ENCODE measurements at regions not wholly inside any gene's neighbourhood (a gene's known extent, or its start where the extent isn't known, plus 50 kb on each side); places are given as distances from the start of the nearest gene placed in this dataset.

DNA sequence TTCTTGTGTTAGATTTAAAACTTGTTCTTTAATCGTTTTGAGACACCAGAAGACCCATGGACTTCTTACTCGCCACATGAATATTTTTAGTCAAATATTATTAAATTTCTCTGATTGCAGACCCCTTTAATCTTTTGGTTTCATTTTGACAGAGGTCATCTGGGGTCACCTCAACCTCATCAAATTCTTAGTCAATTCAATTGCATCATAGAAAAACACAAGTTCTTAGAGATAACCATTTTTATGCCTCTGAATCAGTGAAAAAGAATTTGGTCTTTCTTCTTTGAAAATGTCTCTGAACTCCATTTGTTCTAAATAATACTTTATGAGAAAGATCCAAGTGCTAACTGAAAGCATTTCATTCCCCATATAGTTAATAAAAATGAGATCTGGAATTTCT lies 55.2 kb upstream of the CBLN4 start:
- intact Hi-C loops (cut with DNase I; ENCODE audit: low total_unique reads): no loop called here
- no peak for DNase-seq (ENCODE audit: low spot score in 2 of 2)
- no peak overlapping the region for H3K4me3 ChIP-seq (ENCODE audit: low read depth, poor library complexity, severe bottlenecking)
- 68 to 74% methylated on average over 2 of the region's 2 CpGs for WGBS, 2 donors
- TF ChIP-seq, protein P1, sequence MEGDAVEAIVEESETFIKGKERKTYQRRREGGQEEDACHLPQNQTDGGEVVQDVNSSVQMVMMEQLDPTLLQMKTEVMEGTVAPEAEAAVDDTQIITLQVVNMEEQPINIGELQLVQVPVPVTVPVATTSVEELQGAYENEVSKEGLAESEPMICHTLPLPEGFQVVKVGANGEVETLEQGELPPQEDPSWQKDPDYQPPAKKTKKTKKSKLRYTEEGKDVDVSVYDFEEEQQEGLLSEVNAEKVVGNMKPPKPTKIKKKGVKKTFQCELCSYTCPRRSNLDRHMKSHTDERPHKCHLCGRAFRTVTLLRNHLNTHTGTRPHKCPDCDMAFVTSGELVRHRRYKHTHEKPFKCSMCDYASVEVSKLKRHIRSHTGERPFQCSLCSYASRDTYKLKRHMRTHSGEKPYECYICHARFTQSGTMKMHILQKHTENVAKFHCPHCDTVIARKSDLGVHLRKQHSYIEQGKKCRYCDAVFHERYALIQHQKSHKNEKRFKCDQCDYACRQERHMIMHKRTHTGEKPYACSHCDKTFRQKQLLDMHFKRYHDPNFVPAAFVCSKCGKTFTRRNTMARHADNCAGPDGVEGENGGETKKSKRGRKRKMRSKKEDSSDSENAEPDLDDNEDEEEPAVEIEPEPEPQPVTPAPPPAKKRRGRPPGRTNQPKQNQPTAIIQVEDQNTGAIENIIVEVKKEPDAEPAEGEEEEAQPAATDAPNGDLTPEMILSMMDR (IDR thresholded peaks at IDR 0.05): no peak
- no peak for TF ChIP-seq POLR2A (IDR thresholded peaks at IDR 0.05)

DNA sequence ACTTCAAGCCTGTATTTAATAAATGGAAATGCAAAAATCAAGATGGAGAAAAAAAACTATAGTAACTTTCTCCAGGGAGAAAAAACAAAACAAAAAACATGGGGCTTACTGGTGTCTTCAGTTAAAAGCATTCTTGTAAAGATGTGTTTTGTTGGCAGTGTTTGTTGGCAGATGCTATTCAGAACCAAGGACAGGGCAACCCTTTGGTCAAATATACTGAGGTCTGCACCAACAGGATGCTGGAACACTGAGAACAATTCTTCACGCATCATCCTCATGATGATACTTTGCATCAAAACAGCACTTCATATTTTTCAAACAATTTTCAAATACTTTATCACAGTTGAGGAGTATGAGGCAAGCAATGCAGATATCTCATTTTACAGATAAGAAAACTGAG lies 63.7 kb upstream of the CBLN4 start:
- intact Hi-C loops (cut with DNase I; ENCODE audit: low total_unique reads): no loop called here
- DNase-seq (ENCODE audit: low spot score in 2 of 2): no peak
- TF ChIP-seq, protein P1 (IDR thresholded peaks at IDR 0.05): no peak
- TF ChIP-seq POLR2A (IDR thresholded peaks at IDR 0.05): no peak
- WGBS, 2 donors: 71 to 80% methylated on average over 1 of the region's 1 CpG
- H3K4me3 ChIP-seq (ENCODE audit: low read depth, poor library complexity, severe bottlenecking): no peak overlapping the region

DNA sequence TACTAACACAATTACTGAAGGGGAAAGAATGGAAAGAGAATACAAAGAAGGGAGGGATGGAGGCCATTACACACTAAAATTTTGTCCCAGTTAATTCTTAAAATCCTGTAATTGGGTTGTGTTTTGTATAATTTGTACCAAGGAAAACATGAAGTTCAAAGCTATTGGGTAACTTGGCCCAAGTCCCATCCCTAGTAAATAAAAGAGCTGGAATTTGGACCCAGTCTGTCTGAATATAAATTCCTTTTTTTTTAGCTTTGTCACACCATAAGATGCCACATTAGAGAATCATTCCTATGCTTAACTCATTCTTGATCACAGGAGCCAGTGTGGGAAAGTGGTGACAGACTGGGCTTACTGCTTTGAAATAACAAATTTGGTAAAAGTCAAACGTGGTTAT lies 66.8 kb upstream of the CBLN4 start:
- intact Hi-C loops (cut with DNase I; ENCODE audit: low total_unique reads): no loop called here
- no peak overlapping the region for H3K4me3 ChIP-seq (ENCODE audit: low read depth, poor library complexity, severe bottlenecking)
- DNase-seq (ENCODE audit: low spot score in 2 of 2): no peak
- TF ChIP-seq, protein P1 (IDR thresholded peaks at IDR 0.05): no peak
- TF ChIP-seq POLR2A (IDR thresholded peaks at IDR 0.05): no peak
- 51 to 57% methylated on average over 1 of the region's 1 CpG for WGBS, 2 donors

DNA sequence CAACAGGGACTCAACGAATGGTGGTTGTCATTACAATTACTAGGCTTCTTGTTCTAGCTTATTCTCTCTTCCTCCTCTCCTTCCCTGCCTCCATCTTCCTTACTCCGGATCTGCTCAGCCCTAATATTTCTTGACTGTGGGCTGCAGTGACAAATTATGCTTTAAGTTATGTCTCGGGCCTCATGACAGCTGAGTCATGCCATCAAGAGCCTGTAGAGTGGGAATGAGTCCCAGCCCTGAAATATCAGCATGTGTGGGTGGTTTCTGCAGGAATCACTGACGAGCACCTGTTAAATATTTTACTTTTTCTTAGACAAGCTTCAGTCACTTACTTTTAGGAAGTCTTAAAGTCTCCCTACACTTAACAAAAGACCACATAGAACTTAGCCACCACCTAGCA lies 83.1 kb upstream of the CBLN4 start:
- intact Hi-C loops (cut with DNase I; ENCODE audit: low total_unique reads): no loop called here
- H3K4me3 ChIP-seq (ENCODE audit: low read depth, poor library complexity, severe bottlenecking): no peak overlapping the region
- no peak for DNase-seq (ENCODE audit: low spot score in 2 of 2)
- TF ChIP-seq, protein P1 (IDR thresholded peaks at IDR 0.05): no peak
- no peak for TF ChIP-seq POLR2A (IDR thresholded peaks at IDR 0.05)
- 50 to 52% methylated on average over 4 of the region's 4 CpGs for WGBS, 2 donors

DNA sequence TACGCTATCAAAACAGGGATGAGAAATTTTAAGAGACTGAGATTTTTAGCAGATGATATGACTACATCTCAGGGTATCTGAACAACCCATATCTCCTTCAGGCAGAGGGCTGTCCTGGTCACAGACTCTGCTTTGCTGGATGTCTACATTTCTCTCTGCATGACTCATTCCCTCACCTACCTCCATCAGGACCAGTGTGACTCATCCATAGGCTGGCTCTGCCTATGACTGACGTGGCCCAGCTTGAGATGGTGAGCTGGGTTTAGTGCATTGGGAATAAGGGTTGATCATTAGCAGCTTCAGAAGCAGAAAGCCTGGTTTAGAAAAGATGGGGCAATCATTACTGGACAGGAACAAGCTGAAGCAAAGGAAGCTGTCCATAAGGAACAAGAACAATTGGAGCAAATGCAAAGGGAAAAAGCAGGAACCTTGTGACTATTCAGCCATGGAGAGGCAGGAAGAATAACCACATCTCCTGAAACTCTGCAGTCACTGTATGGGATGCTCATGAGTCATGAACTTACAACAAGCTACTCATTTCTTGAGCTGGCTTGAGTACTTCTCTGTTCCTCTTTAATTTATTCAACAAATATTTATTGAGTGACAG lies 86.4 kb upstream of the CBLN4 start:
- 51 to 64% methylated on average over 2 of the region's 2 CpGs for WGBS, 2 donors
- no peak for TF ChIP-seq POLR2A (IDR thresholded peaks at IDR 0.05)
- TF ChIP-seq, protein P1 (IDR thresholded peaks at IDR 0.05): no peak
- H3K4me3 ChIP-seq (ENCODE audit: low read depth, poor library complexity, severe bottlenecking): no peak overlapping the region
- no peak for DNase-seq (ENCODE audit: low spot score in 2 of 2)
- intact Hi-C loops (cut with DNase I; ENCODE audit: low total_unique reads): no loop called here

DNA sequence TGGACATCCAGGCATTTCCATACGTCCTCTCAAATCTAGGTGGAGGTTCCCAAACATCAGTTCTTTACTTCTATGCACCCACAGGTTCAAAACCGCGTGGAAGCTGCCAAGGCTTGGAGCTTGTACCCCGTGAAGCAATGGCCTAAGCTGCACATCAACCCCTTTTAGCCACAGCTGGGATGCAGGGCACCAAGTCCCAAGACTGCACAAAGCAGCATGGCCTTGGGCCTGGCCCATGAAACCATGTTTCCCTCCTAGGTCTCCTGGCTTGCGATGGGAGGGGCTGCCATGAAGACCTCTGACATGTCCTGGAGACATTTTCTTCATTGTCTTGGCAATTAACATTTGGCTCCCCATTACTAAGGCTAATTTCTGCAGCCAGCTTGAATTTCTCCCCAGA lies 88.9 kb upstream of the CBLN4 start:
- 66 to 70% methylated on average over 5 of the region's 5 CpGs for WGBS, 2 donors
- intact Hi-C loops (cut with DNase I; ENCODE audit: low total_unique reads): no loop called here
- no peak overlapping the region for H3K4me3 ChIP-seq (ENCODE audit: low read depth, poor library complexity, severe bottlenecking)
- DNase-seq (ENCODE audit: low spot score in 2 of 2): no peak
- TF ChIP-seq, protein P1 (IDR thresholded peaks at IDR 0.05): no peak
- no peak for TF ChIP-seq POLR2A (IDR thresholded peaks at IDR 0.05)

All from lower leg skin (tissue), 4 donors.